H1 (cell line): ENCODE measurements at regions not wholly inside any gene's neighbourhood (a gene's known extent, or its start where the extent isn't known, plus 50 kb on each side); places are given as distances from the start of the nearest gene placed in this dataset.

Experiments
- CTCF ChIA-PET: fragments of 300-600 bp; sonication (Branson Sonifier 250); formaldehyde crosslinking; loops from one replicate; lab custom pipeline; 2021; ENCODE audit not compliant: partially characterized antibody; lab: Charles Lee
- POLR2A ChIA-PET: fragments of 300-600 bp; sonication (Branson Sonifier 250); formaldehyde crosslinking; loops from one replicate; lab custom pipeline; 2021; ENCODE audit warnings: inconsistent platforms; ENCODE audit not compliant: partially characterized antibody; lab: Charles Lee
- DNase-seq, 2 experiments: peaks; one replicate each; pipeline versions ENCODE4 v3.0.0 to v3.0.0-alpha.2; 2010 to 2022; ENCODE audit warnings: low spot score in 2 of 2, low read depth in 1 of 2, mixed read lengths in 1 of 2
- FAIRE-seq: peaks from 2 replicates; lab custom pipeline; 2011; peaks lifted over from hg19 to GRCh38; lab: Jason Lieb, UNC
- H2AFZ ChIP-seq: 2 replicates; pipeline ENCODE4 v1.8.1; 2012; ENCODE audit warnings: low read length, inconsistent platforms
- H2AK5ac ChIP-seq: 2 replicates; pipeline ENCODE4 v1.6.1; 2013; ENCODE audit warnings: low read depth, low read length
- H2BK120ac ChIP-seq: replicated peaks from 2 replicates; pipeline ENCODE3; 2013; ENCODE audit warnings: low read depth, low read length, inconsistent platforms
- H2BK12ac ChIP-seq: 2 replicates; pipeline ENCODE4 v1.6.1; 2013; ENCODE audit warnings: low read depth, low read length
- H2BK15ac ChIP-seq: 2 replicates; pipeline ENCODE4 v1.6.1; 2013; ENCODE audit warnings: low read length
- H2BK20ac ChIP-seq: 2 replicates; pipeline ENCODE4 v1.6.1; 2013; ENCODE audit warnings: low read length
- H2BK5ac ChIP-seq: 2 replicates; pipeline ENCODE4 v1.6.1; 2013; ENCODE audit warnings: low read depth, low read length
- H3K14ac ChIP-seq: 2 replicates; pipeline ENCODE4 v1.6.1; 2013; ENCODE audit warnings: inconsistent platforms; ENCODE audit not compliant: insufficient read length
- H3K18ac ChIP-seq: 2 replicates; pipeline ENCODE4 v1.6.1; 2013; ENCODE audit warnings: low read length; ENCODE audit errors: extremely low read depth
- H3K23ac ChIP-seq: 2 replicates; pipeline ENCODE4 v1.6.1; 2013; ENCODE audit warnings: inconsistent platforms; ENCODE audit not compliant: insufficient read length
- H3K23me2 ChIP-seq: 2 replicates; pipeline ENCODE4 v1.6.1; 2013; ENCODE audit warnings: low read depth, low read length
- H3K27ac ChIP-seq: 2 replicates; pipeline ENCODE4 v1.6.1; 2011; ENCODE audit warnings: low read depth, low read length, inconsistent platforms
- H3K27me3 ChIP-seq, 4 experiments: replicated peaks in 1 of 4; 1 replicate in 1 of 4; 2 replicates in 3 of 4; pipeline versions ENCODE4 v1.6.1 to v1.8.1; 2011 to 2013; ENCODE audit warnings: low read length in 3 of 4, mild to moderate bottlenecking in 3 of 4, inconsistent platforms in 2 of 4, mixed read lengths in 2 of 4, moderate library complexity in 1 of 4; ENCODE audit not compliant: control insufficient read depth in 3 of 4, insufficient read depth in 3 of 4; ENCODE audit errors: extremely low read depth in 1 of 4
- H3K36me3 ChIP-seq, 4 experiments: 2 replicates each; pipeline versions ENCODE4 v1.6.1 to v1.8.1; 2011 to 2013; ENCODE audit warnings: mild to moderate bottlenecking in 4 of 4, low read length in 3 of 4, moderate library complexity in 2 of 4, control low read depth in 1 of 4, inconsistent platforms in 1 of 4; ENCODE audit not compliant: insufficient read depth in 4 of 4, control insufficient read depth in 2 of 4
- H3K4ac ChIP-seq: replicated peaks from 2 replicates; pipeline ENCODE3; 2013; ENCODE audit warnings: low read length, low read depth, mixed read lengths, inconsistent platforms; ENCODE audit not compliant: insufficient read length
- H3K4me1 ChIP-seq, 4 experiments: replicated peaks in 1 of 4; 1 replicate in 1 of 4; 2 replicates in 3 of 4; pipeline versions ENCODE4 v1.6.1 to v1.8.1; 2011 to 2013; ENCODE audit warnings: low read length in 3 of 4, inconsistent platforms in 2 of 4, mixed read lengths in 1 of 4; ENCODE audit not compliant: insufficient read depth in 4 of 4, control insufficient read depth in 3 of 4
- H3K4me2 ChIP-seq, 2 experiments: 2 replicates each; pipeline versions ENCODE4 v1.6.1 to v1.8.1; 2011 to 2013; ENCODE audit warnings: low read depth in 2 of 2, low read length in 2 of 2, control low read depth in 1 of 2, inconsistent platforms in 1 of 2, mild to moderate bottlenecking in 1 of 2; ENCODE audit not compliant: insufficient read depth in 1 of 2
- H3K4me3 ChIP-seq, 4 experiments: fragments of 200-600, 300-600 bp in 1 of 4; sonication (generic), shearing (Covaris generic), sonication (Bioruptor Twin) in 1 of 4; 2 replicates each; pipeline versions ENCODE4 v1.5.1 to v1.8.1; 2011 to 2016; ENCODE audit warnings: low read length in 4 of 4, low read depth in 3 of 4, control low read depth in 2 of 4, inconsistent platforms in 2 of 4, mild to moderate bottlenecking in 2 of 4, mixed read lengths in 1 of 4, moderate library complexity in 1 of 4; ENCODE audit not compliant: insufficient read depth in 2 of 4; ENCODE audit errors: extremely low read depth in 1 of 4
- H3K56ac ChIP-seq: replicated peaks from 2 replicates; pipeline ENCODE3; 2013; ENCODE audit warnings: low read depth, mild to moderate bottlenecking, mixed read lengths, low read length, inconsistent platforms; ENCODE audit not compliant: insufficient read length
- H3K79me1 ChIP-seq: 2 replicates; pipeline ENCODE4 v1.6.1; 2013; ENCODE audit warnings: low read depth, low read length, control low read depth
- H3K79me2 ChIP-seq, 2 experiments: 2 replicates each; pipeline versions ENCODE4 v1.6.1 to v1.8.1; 2012 to 2013; ENCODE audit warnings: low read length in 2 of 2, mild to moderate bottlenecking in 2 of 2, inconsistent platforms in 1 of 2; ENCODE audit not compliant: insufficient read depth in 2 of 2, control insufficient read depth in 1 of 2
- H3K9ac ChIP-seq, 4 experiments: replicated peaks in 1 of 4; 1 replicate in 1 of 4; 2 replicates in 3 of 4; pipeline versions ENCODE4 v1.6.1 to v1.8.1; 2011 to 2013; ENCODE audit warnings: low read depth in 3 of 4, low read length in 3 of 4, control low read depth in 2 of 4, mild to moderate bottlenecking in 2 of 4, moderate library complexity in 2 of 4, inconsistent platforms in 1 of 4; ENCODE audit errors: extremely low read depth in 1 of 4
- H3K9me3 ChIP-seq, 2 experiments: 2 replicates each; pipeline versions ENCODE4 v1.6.1 to v1.8.1; 2012 to 2013; ENCODE audit warnings: mild to moderate bottlenecking in 2 of 2, moderate library complexity in 2 of 2, control low read depth in 1 of 2, inconsistent platforms in 1 of 2, low read depth in 1 of 2, low read length in 1 of 2, mixed read lengths in 1 of 2; ENCODE audit not compliant: insufficient read depth in 2 of 2
- H4K20me1 ChIP-seq, 2 experiments: replicated peaks in 1 of 2; 2 replicates each; pipeline versions ENCODE3 to v1.8.1; 2011 to 2013; ENCODE audit warnings: inconsistent platforms in 2 of 2, low read length in 2 of 2, mild to moderate bottlenecking in 1 of 2; ENCODE audit not compliant: insufficient read depth in 2 of 2, control insufficient read depth in 1 of 2
- H4K5ac ChIP-seq: 2 replicates; pipeline ENCODE4 v1.6.1; 2013; ENCODE audit warnings: low read length, low read depth, mixed read lengths, inconsistent platforms; ENCODE audit not compliant: insufficient read length
- H4K8ac ChIP-seq: 2 replicates; pipeline ENCODE4 v1.8.0; 2013; ENCODE audit warnings: mild to moderate bottlenecking, moderate library complexity, low read length, inconsistent platforms; ENCODE audit not compliant: insufficient read depth; ENCODE audit errors: extremely low read depth
- H4K91ac ChIP-seq: replicated peaks from 2 replicates; pipeline ENCODE3; 2013; ENCODE audit warnings: low read length, mixed read lengths, inconsistent platforms; ENCODE audit not compliant: insufficient read length
- CHD2 ChIP-seq: IDR thresholded peaks from 2 replicates; pipeline ENCODE4 v1.6.1; 2012; ENCODE audit warnings: low read length, improper control_type of control experiment
- KDM5A ChIP-seq: fragments of 200-600 bp; IDR thresholded peaks from 2 replicates; pipeline ENCODE4 v1.7.1; 2012; ENCODE audit warnings: mild to moderate bottlenecking, low read length, inconsistent platforms, mixed read lengths
- MAX ChIP-seq: IDR thresholded peaks from 2 replicates; pipeline ENCODE4 v1.6.1; 2012; ENCODE audit warnings: inconsistent platforms
- NANOG ChIP-seq: IDR thresholded peaks from 2 replicates; pipeline ENCODE4 v1.6.1; 2011; ENCODE audit warnings: low read length, low read depth, mild to moderate bottlenecking, inconsistent platforms; ENCODE audit not compliant: insufficient read depth, poor library complexity, severe bottlenecking
- RAD21 ChIP-seq, 2 experiments: IDR thresholded peaks in 1 of 2; conservative IDR thresholded peaks in 1 of 2; 2 replicates each; pipeline ENCODE4 v1.6.1; 2011; ENCODE audit warnings: low read depth in 2 of 2, low read length in 2 of 2, improper control_type of control experiment in 1 of 2, inconsistent platforms in 1 of 2, mild to moderate bottlenecking in 1 of 2, moderate library complexity in 1 of 2
- RBBP5 ChIP-seq: IDR thresholded peaks from 2 replicates; pipeline ENCODE4 v1.7.1; 2012; ENCODE audit warnings: low read depth, mild to moderate bottlenecking, inconsistent platforms, low read length, moderate library complexity, borderline replicate concordance
- RNF2 ChIP-seq: fragments of 200-900, 300-1000 bp; sonication (generic); IDR thresholded peaks from 2 replicates; pipeline ENCODE4 v1.7.1; 2016; ENCODE audit warnings: borderline replicate concordance, low read depth, mild to moderate bottlenecking, antibody characterized with exemption, low read length; ENCODE audit not compliant: poor library complexity, severe bottlenecking; ENCODE audit errors: missing control alignments
- USF2 ChIP-seq: IDR thresholded peaks from 2 replicates; pipeline ENCODE4 v1.6.1; 2011; ENCODE audit warnings: low read length, improper control_type of control experiment

GRCh38 chr7:79734181-79734580, 280.7 kb upstream of the MAGI2 start:
- Histone ChIP-seq H3K79me2 (no peaks in the 10 kb centered on the region), H2BK12ac (no peak overlapping the region), H3K23me2 (no peaks in the 10 kb centered on the region), H2BK15ac (no peak overlapping the region), H3K4me1 (no peaks in the 10 kb centered on the region), H2BK120ac (no peak overlapping the region), H3K14ac (no peak overlapping the region), H2BK20ac (no peak overlapping the region), H2AFZ (no peak overlapping the region), H3K27me3 (no peaks in the 10 kb centered on the region), H2AK5ac (no peak overlapping the region), H3K23ac (no peak overlapping the region), H3K4ac (no peak overlapping the region), H4K5ac (no peak overlapping the region), H3K18ac (no peak overlapping the region), H3K9me3 (no peaks in the 10 kb centered on the region), H3K79me1 (no peaks in the 10 kb centered on the region), H3K56ac (no peak overlapping the region), H2BK5ac (no peak overlapping the region), H4K20me1 (no peaks in the 10 kb centered on the region), H3K4me3 (no peak overlapping the region), H4K91ac (no peak overlapping the region), H4K8ac (no peak overlapping the region), H3K27ac (no peak overlapping the region), H3K4me2 (no peak overlapping the region), H3K9ac (no peak overlapping the region), H3K36me3 (no peaks in the 10 kb centered on the region)
- CTCF ChIA-PET: no interaction called here
- FAIRE-seq (no peak), DNase-seq (no peak)
- TF ChIP-seq RAD21 (IDR thresholded peaks at IDR 0.05 in 1 of 2, conservative IDR thresholded peaks at IDR 0.05 in 1 of 2; ENCODE audit: low read depth in 2 of 2, low read length in 2 of 2) (no peak), NANOG (no peak), USF2 (no peak), RBBP5 (no peak), CHD2 (no peak), MAX (no peak), KDM5A (no peak), RNF2 (no peak)
- POLR2A ChIA-PET: no interaction called here
